Liver (tissue), 8 donors: ENCODE measurements at regions not wholly inside any gene's neighbourhood (a gene's known extent, or its start where the extent isn't known, plus 50 kb on each side); places are given as distances from the start of the nearest gene placed in this dataset.

Source experiments
- DNase-seq: peaks from one replicate; pipeline ENCODE4 v3.0.0-alpha.2; 2017; ENCODE audit warnings: low spot score
- H3K27ac ChIP-seq, 2 donors: one replicate each; pipeline ENCODE4 v1.7.0; 2013; ENCODE audit warnings: inconsistent platforms in 2 of 2, low read length in 2 of 2, control low read depth in 1 of 2, low read depth in 1 of 2, mild to moderate bottlenecking in 1 of 2
- H3K27me3 ChIP-seq, 4 donors: one replicate each; pipeline versions ENCODE4 v1.6.1 to v1.7.0; 2013; ENCODE audit warnings: low read length in 3 of 4, inconsistent platforms in 1 of 4, mild to moderate bottlenecking in 1 of 4, moderate library complexity in 1 of 4; ENCODE audit not compliant: control insufficient read depth in 4 of 4, insufficient read depth in 4 of 4
- H3K36me3 ChIP-seq, 4 donors: one replicate each; pipeline versions ENCODE4 v1.6.1 to v1.7.0; 2013; ENCODE audit warnings: low read length in 3 of 4, mild to moderate bottlenecking in 3 of 4, low read depth in 1 of 4, moderate library complexity in 1 of 4; ENCODE audit not compliant: control insufficient read depth in 4 of 4, insufficient read depth in 3 of 4
- H3K4me1 ChIP-seq, 4 donors: one replicate each; pipeline versions ENCODE4 v1.6.1 to v1.7.0; 2013; ENCODE audit warnings: low read length in 3 of 4, mild to moderate bottlenecking in 3 of 4, moderate library complexity in 1 of 4; ENCODE audit not compliant: control insufficient read depth in 4 of 4, insufficient read depth in 4 of 4
- H3K4me3 ChIP-seq, 3 donors: one replicate each; pipeline versions ENCODE4 v1.6.1 to v1.7.0; 2013; ENCODE audit warnings: low read length in 3 of 3, control low read depth in 1 of 3, low read depth in 1 of 3, mild to moderate bottlenecking in 1 of 3
- H3K9ac ChIP-seq, 2 donors: one replicate each; pipeline ENCODE4 v1.7.0; 2013; ENCODE audit warnings: low read length in 2 of 2, mild to moderate bottlenecking in 2 of 2, moderate library complexity in 2 of 2, control low read depth in 1 of 2, low read depth in 1 of 2
- H3K9me3 ChIP-seq, 4 donors: one replicate each; pipeline versions ENCODE4 v1.6.1 to v1.7.0; 2013; ENCODE audit warnings: low read length in 3 of 4; ENCODE audit not compliant: control insufficient read depth in 4 of 4
- EGR1 ChIP-seq, 2 donors: IDR thresholded peaks; 2 replicates each; pipeline ENCODE4 v1.6.1; 2016 to 2018; ENCODE audit warnings: antibody characterized with exemption in 2 of 2, low read depth in 2 of 2
- FOXA1 ChIP-seq: IDR thresholded peaks from 2 replicates; pipeline ENCODE4 v1.6.1; 2016; ENCODE audit warnings: antibody characterized with exemption
- FOXA2 ChIP-seq: IDR thresholded peaks from 2 replicates; pipeline ENCODE4 v1.6.1; 2016; ENCODE audit warnings: antibody characterized with exemption
- GABPA ChIP-seq, 2 donors: IDR thresholded peaks in 1 of 2; conservative IDR thresholded peaks in 1 of 2; 2 replicates each; pipeline ENCODE4 v1.6.1; 2016; ENCODE audit warnings: antibody characterized with exemption in 2 of 2, mild to moderate bottlenecking in 1 of 2, moderate library complexity in 1 of 2
- HNF4A ChIP-seq, 2 donors: conservative IDR thresholded peaks; 2 replicates each; pipeline ENCODE4 v1.6.1; 2016; ENCODE audit warnings: antibody characterized with exemption in 2 of 2, mild to moderate bottlenecking in 2 of 2
- HNF4G ChIP-seq: IDR thresholded peaks from 2 replicates; pipeline ENCODE4 v1.6.1; 2016; ENCODE audit warnings: antibody characterized with exemption
- JUND ChIP-seq, 2 donors: IDR thresholded peaks; 2 replicates each; pipeline ENCODE4 v1.6.1; 2016; ENCODE audit warnings: antibody characterized with exemption in 2 of 2
- NR2F2 ChIP-seq: IDR thresholded peaks from 2 replicates; pipeline ENCODE4 v1.6.1; 2016; ENCODE audit warnings: antibody characterized with exemption
- RAD21 ChIP-seq, 2 donors: IDR thresholded peaks; 2 replicates each; pipeline ENCODE4 v1.6.1; 2016; ENCODE audit warnings: antibody characterized with exemption in 2 of 2, mild to moderate bottlenecking in 2 of 2
- RXRA ChIP-seq, 2 donors: IDR thresholded peaks; 2 replicates each; pipeline ENCODE4 v1.6.1; 2017 to 2018; ENCODE audit warnings: antibody characterized with exemption in 2 of 2, mild to moderate bottlenecking in 1 of 2
- SP1 ChIP-seq: IDR thresholded peaks from 2 replicates; pipeline ENCODE4 v1.6.1; 2018; ENCODE audit warnings: antibody characterized with exemption, mild to moderate bottlenecking
- TAF1 ChIP-seq: conservative IDR thresholded peaks from 2 replicates; pipeline ENCODE4 v1.6.1; 2016; ENCODE audit warnings: antibody characterized with exemption, mild to moderate bottlenecking
- YY1 ChIP-seq: IDR thresholded peaks from 2 replicates; pipeline ENCODE4 v1.6.1; 2016; ENCODE audit warnings: antibody characterized with exemption, mild to moderate bottlenecking
- WGBS: extraction: QIAGEN DNeasy Blood & Tissue Kit; methylation state at CpG from one replicate; pipeline ENCODE4 v1.1.7; 2013; 5-methylcytosine and 5-hydroxymethylcytosine counted together
- TF ChIP-seq, protein P1 (sequence below): IDR thresholded peaks from 2 replicates; pipeline ENCODE4 v1.6.1; 2016; ENCODE audit warnings: antibody characterized with exemption
- TF ChIP-seq, protein P2 (sequence below): IDR thresholded peaks from 2 replicates; pipeline ENCODE4 v1.6.1; 2016; ENCODE audit warnings: antibody characterized with exemption
- TF ChIP-seq, protein P3 (sequence below): fragments of 150-350 bp; IDR thresholded peaks from 2 replicates; pipeline ENCODE4 v1.5.1; 2017; ENCODE audit warnings: improper control_type of control experiment, low read depth, low read length; ENCODE audit not compliant: missing input control
- TF ChIP-seq, protein P4 (sequence below): IDR thresholded peaks from 2 replicates; pipeline ENCODE4 v1.6.1; 2016; ENCODE audit warnings: antibody characterized with exemption
- TF ChIP-seq, protein P5 (sequence below): IDR thresholded peaks from 2 replicates; pipeline ENCODE4 v1.6.1; 2016; ENCODE audit warnings: antibody characterized with exemption, mild to moderate bottlenecking
- donor health status: healthy.
- donor health status: healthy.
- donor health status: healthy.
- donor health status: healthy.
- donor health status: healthy.

DNA sequence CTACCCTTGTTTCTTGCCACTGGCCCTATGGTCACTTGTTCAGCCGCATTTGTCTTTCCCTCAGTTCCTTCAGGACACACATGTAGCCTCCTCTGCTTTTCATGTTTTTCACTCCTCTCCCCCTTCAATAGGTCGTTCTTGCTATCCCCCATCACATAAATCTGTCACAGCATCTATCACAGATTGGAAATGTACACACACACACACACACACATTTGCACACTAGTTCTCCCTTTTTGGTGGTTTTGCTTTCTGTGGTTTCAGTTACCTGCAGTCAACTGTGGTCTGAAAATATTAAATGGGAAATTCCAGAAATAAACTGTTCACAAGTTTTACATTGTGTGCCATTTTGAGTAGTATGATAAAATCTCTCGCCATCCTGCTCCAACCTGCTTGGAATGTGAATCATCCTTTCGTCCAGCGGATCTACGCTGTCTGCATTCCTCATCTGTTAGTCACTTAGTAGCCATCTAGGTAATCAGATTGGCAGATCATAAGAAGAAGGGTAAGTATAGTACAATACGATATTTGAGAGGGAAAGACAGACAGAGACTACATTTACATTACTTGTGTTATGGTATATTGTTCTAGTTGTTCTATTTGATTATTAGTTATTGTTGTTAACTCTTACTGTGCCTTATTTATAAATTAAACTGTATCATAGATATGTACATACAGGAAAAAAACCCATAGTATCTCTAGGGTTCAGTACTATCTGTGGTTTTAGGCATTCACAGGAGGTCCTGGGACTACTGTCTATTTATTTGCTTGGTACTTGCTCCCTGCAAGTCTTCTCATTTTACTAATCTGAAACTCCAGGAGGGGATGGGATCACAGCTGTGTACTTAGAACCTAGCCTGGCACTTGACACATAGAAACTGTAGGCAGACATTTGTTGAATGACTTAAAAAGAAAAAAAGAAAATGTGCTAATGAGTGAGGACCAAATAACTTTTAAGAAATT lies 86.1 kb upstream of the PNPT1 start:
- Histone ChIP-seq H3K36me3 (no peaks in the 10 kb centered on the region), H3K9me3 (no peaks in the 10 kb centered on the region), H3K4me3 (no peak overlapping the region), H3K27me3 (peaks cover 0 to 5% (median 0%) of the 10 kb centered on the region in 4 donors), H3K27ac (no peak overlapping the region), H3K4me1 (no peaks in the 10 kb centered on the region), H3K9ac (no peak overlapping the region)
- 60% methylated on average over 7 of the region's 7 CpGs for WGBS
- no peak for DNase-seq
- TF ChIP-seq, protein P1, sequence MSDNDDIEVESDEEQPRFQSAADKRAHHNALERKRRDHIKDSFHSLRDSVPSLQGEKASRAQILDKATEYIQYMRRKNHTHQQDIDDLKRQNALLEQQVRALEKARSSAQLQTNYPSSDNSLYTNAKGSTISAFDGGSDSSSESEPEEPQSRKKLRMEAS = no peak
- TF ChIP-seq RAD21 (IDR thresholded peaks at IDR 0.05) = no peak
- no peak for TF ChIP-seq TAF1
- no peak for TF ChIP-seq HNF4G
- TF ChIP-seq FOXA2 = no peak
- no peak for TF ChIP-seq RXRA (IDR thresholded peaks at IDR 0.05)
- TF ChIP-seq SP1 = no peak
- TF ChIP-seq GABPA (IDR thresholded peaks at IDR 0.05 in 1 of 2, conservative IDR thresholded peaks at IDR 0.05 in 1 of 2) = no peak
- TF ChIP-seq, protein P2, sequence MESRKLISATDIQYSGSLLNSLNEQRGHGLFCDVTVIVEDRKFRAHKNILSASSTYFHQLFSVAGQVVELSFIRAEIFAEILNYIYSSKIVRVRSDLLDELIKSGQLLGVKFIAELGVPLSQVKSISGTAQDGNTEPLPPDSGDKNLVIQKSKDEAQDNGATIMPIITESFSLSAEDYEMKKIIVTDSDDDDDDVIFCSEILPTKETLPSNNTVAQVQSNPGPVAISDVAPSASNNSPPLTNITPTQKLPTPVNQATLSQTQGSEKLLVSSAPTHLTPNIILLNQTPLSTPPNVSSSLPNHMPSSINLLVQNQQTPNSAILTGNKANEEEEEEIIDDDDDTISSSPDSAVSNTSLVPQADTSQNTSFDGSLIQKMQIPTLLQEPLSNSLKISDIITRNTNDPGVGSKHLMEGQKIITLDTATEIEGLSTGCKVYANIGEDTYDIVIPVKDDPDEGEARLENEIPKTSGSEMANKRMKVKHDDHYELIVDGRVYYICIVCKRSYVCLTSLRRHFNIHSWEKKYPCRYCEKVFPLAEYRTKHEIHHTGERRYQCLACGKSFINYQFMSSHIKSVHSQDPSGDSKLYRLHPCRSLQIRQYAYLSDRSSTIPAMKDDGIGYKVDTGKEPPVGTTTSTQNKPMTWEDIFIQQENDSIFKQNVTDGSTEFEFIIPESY = no peak
- TF ChIP-seq, protein P3, sequence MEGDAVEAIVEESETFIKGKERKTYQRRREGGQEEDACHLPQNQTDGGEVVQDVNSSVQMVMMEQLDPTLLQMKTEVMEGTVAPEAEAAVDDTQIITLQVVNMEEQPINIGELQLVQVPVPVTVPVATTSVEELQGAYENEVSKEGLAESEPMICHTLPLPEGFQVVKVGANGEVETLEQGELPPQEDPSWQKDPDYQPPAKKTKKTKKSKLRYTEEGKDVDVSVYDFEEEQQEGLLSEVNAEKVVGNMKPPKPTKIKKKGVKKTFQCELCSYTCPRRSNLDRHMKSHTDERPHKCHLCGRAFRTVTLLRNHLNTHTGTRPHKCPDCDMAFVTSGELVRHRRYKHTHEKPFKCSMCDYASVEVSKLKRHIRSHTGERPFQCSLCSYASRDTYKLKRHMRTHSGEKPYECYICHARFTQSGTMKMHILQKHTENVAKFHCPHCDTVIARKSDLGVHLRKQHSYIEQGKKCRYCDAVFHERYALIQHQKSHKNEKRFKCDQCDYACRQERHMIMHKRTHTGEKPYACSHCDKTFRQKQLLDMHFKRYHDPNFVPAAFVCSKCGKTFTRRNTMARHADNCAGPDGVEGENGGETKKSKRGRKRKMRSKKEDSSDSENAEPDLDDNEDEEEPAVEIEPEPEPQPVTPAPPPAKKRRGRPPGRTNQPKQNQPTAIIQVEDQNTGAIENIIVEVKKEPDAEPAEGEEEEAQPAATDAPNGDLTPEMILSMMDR = no peak
- TF ChIP-seq, protein P4, sequence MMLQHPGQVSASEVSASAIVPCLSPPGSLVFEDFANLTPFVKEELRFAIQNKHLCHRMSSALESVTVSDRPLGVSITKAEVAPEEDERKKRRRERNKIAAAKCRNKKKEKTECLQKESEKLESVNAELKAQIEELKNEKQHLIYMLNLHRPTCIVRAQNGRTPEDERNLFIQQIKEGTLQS = no peak
- no peak for TF ChIP-seq JUND (IDR thresholded peaks at IDR 0.05)
- TF ChIP-seq YY1 = no peak
- no peak for TF ChIP-seq EGR1 (IDR thresholded peaks at IDR 0.05; ENCODE audit: low read depth in 2 of 2)
- TF ChIP-seq NR2F2 = no peak
- TF ChIP-seq, protein P5, sequence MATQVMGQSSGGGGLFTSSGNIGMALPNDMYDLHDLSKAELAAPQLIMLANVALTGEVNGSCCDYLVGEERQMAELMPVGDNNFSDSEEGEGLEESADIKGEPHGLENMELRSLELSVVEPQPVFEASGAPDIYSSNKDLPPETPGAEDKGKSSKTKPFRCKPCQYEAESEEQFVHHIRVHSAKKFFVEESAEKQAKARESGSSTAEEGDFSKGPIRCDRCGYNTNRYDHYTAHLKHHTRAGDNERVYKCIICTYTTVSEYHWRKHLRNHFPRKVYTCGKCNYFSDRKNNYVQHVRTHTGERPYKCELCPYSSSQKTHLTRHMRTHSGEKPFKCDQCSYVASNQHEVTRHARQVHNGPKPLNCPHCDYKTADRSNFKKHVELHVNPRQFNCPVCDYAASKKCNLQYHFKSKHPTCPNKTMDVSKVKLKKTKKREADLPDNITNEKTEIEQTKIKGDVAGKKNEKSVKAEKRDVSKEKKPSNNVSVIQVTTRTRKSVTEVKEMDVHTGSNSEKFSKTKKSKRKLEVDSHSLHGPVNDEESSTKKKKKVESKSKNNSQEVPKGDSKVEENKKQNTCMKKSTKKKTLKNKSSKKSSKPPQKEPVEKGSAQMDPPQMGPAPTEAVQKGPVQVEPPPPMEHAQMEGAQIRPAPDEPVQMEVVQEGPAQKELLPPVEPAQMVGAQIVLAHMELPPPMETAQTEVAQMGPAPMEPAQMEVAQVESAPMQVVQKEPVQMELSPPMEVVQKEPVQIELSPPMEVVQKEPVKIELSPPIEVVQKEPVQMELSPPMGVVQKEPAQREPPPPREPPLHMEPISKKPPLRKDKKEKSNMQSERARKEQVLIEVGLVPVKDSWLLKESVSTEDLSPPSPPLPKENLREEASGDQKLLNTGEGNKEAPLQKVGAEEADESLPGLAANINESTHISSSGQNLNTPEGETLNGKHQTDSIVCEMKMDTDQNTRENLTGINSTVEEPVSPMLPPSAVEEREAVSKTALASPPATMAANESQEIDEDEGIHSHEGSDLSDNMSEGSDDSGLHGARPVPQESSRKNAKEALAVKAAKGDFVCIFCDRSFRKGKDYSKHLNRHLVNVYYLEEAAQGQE = no peak
- no peak for TF ChIP-seq FOXA1
- TF ChIP-seq HNF4A (conservative IDR thresholded peaks at IDR 0.05) = no peak
